B cell (primary cell): ENCODE measurements at regions not wholly inside any gene's neighbourhood (a gene's known extent, or its start where the extent isn't known, plus 50 kb on each side); places are given as distances from the start of the nearest gene placed in this dataset.

ENCODE experiments used
- ATAC-seq: fragments of 200-7000 bp; cut with Tn5 transposase; one replicate; pipeline ENCODE4 v1.10.0; 2021; ENCODE audit warnings: low read depth, mild to moderate bottlenecking, moderate number of reproducible peaks, moderate library complexity
- CTCF ChIA-PET: fragments of 350-600 bp; sonication (Branson Sonifier 250); formaldehyde crosslinking; loops from one replicate; lab custom pipeline; 2021; ENCODE audit warnings: antibody characterized with exemption, inconsistent platforms; lab: Charles Lee
- POLR2A ChIA-PET: fragments of 350-600 bp; sonication (Branson Sonifier 250); formaldehyde crosslinking; loops from one replicate; lab custom pipeline; 2021; ENCODE audit warnings: antibody characterized with exemption; lab: Charles Lee
- DNase-seq: peaks from one replicate; pipeline ENCODE4 v3.0.0; 2013
- H2AFZ ChIP-seq: 2 replicates; pipeline ENCODE4 v1.6.1; 2012; ENCODE audit warnings: mild to moderate bottlenecking, low read depth, low read length; ENCODE audit not compliant: insufficient read depth, poor library complexity, severe bottlenecking
- H3K27ac ChIP-seq, 2 donors: 1 replicate in 1 of 2; 2 replicates in 1 of 2; pipeline ENCODE4 v1.5.1; 2012 to 2013; ENCODE audit warnings: low read length in 2 of 2, mild to moderate bottlenecking in 2 of 2, moderate library complexity in 1 of 2
- H3K27me3 ChIP-seq, 4 experiments: fragments of 200-600 bp in 1 of 4; sonication (generic) in 1 of 4; replicated peaks in 1 of 4; 1 replicate in 2 of 4; 2 replicates in 2 of 4; pipeline versions ENCODE4 v1.6.1 to v1.7.0; 2013 to 2016; ENCODE audit warnings: low read length in 3 of 4, mild to moderate bottlenecking in 2 of 4, mixed read lengths in 1 of 4, moderate library complexity in 1 of 4; ENCODE audit not compliant: insufficient read depth in 4 of 4, control insufficient read depth in 3 of 4; ENCODE audit errors: control extremely low read depth in 1 of 4
- H3K36me3 ChIP-seq, 2 experiments: replicated peaks in 1 of 2; 1 replicate in 1 of 2; 2 replicates in 1 of 2; pipeline versions ENCODE4 v1.6.1 to v1.7.1; 2013; ENCODE audit warnings: low read length in 1 of 2; ENCODE audit not compliant: insufficient read depth in 2 of 2, control insufficient read depth in 1 of 2; ENCODE audit errors: control extremely low read depth in 1 of 2, extremely low read depth in 1 of 2
- H3K4me1 ChIP-seq, 2 donors: fragments of 200-600 bp in 1 of 2; sonication (generic) in 1 of 2; 1 replicate in 1 of 2; 2 replicates in 1 of 2; pipeline versions ENCODE4 v1.5.1 to v1.6.1; 2013 to 2017; ENCODE audit warnings: low read length in 2 of 2; ENCODE audit not compliant: control insufficient read depth in 2 of 2, insufficient read depth in 2 of 2
- H3K4me2 ChIP-seq: replicated peaks from 2 replicates; pipeline ENCODE3; 2012; ENCODE audit warnings: mild to moderate bottlenecking, low read depth, low read length; ENCODE audit not compliant: poor library complexity, severe bottlenecking
- H3K4me3 ChIP-seq, 5 experiments: fragments of 200-600 bp in 1 of 5; sonication (generic) in 1 of 5; 1 replicate in 3 of 5; 2 replicates in 2 of 5; pipeline versions ENCODE4 v1.5.1 to v1.7.0; 2011 to 2016; ENCODE audit warnings: low read length in 4 of 5, mild to moderate bottlenecking in 4 of 5, low read depth in 2 of 5, control low read depth in 1 of 5, moderate library complexity in 1 of 5; ENCODE audit not compliant: insufficient read depth in 1 of 5; ENCODE audit errors: control extremely low read depth in 1 of 5, extremely low read depth in 1 of 5
- H3K79me2 ChIP-seq: fragments of 200-600 bp; sonication (generic); one replicate; pipeline ENCODE4 v1.6.0; 2016; ENCODE audit warnings: low read length; ENCODE audit not compliant: control insufficient read depth, insufficient read depth
- H3K9ac ChIP-seq: fragments of 200-600 bp; sonication (generic); 2 replicates; pipeline ENCODE4 v1.6.1; 2017; ENCODE audit warnings: mild to moderate bottlenecking, low read length, moderate library complexity
- H3K9me3 ChIP-seq, 3 donors: one replicate each; pipeline versions ENCODE4 v1.6.1 to v1.7.1; 2013; ENCODE audit warnings: low read length in 2 of 3; ENCODE audit not compliant: control insufficient read depth in 2 of 3, insufficient read depth in 1 of 3; ENCODE audit errors: control extremely low read depth in 1 of 3
- H4K20me1 ChIP-seq: 2 replicates; pipeline ENCODE4 v1.6.0; 2012; ENCODE audit warnings: mild to moderate bottlenecking, low read length; ENCODE audit not compliant: insufficient read depth, control insufficient read depth, poor library complexity, severe bottlenecking
- H3K27ac Mint-ChIP-seq: one replicate; pipeline ENCODE4 v1.8.0; 2021; ENCODE audit warnings: mixed read lengths
- H3K27me3 Mint-ChIP-seq: one replicate; pipeline ENCODE4 v1.8.0; 2021; ENCODE audit warnings: mixed read lengths
- H3K4me1 Mint-ChIP-seq: one replicate; pipeline ENCODE4 v1.8.0; 2021; ENCODE audit warnings: mixed read lengths
- H3K4me3 Mint-ChIP-seq: one replicate; pipeline ENCODE4 v1.8.0; 2021; ENCODE audit warnings: mixed read lengths
- H3K9me3 Mint-ChIP-seq: one replicate; pipeline ENCODE4 v1.8.0; 2022; ENCODE audit warnings: mixed read lengths; ENCODE audit not compliant: insufficient read depth
- CTCF ChIP-seq: fragments of 200-600 bp; IDR thresholded peaks from one replicate; pipeline ENCODE4 v1.8.0; 2022; ENCODE audit warnings: antibody characterized with exemption, mild to moderate bottlenecking
- EZH2 ChIP-seq: IDR thresholded peaks from 2 replicates; pipeline ENCODE4 v1.6.1; 2012; ENCODE audit warnings: borderline replicate concordance, low read depth, mild to moderate bottlenecking, moderate library complexity, low read length; ENCODE audit not compliant: insufficient read depth, poor library complexity, severe bottlenecking
- WGBS: methylation state at CpG from one replicate; pipeline ENCODE4 v1.1.5; 2013; ENCODE audit warnings: missing lambda C conversion rate; ENCODE audit not compliant: insufficient coverage; 5-methylcytosine and 5-hydroxymethylcytosine counted together
- intact Hi-C: fragments of 100-400 bp; cut with micrococcal nuclease; formaldehyde crosslinking; loops from one replicate; pipeline ENCODE4 v1.10.0; 2022

DNA sequence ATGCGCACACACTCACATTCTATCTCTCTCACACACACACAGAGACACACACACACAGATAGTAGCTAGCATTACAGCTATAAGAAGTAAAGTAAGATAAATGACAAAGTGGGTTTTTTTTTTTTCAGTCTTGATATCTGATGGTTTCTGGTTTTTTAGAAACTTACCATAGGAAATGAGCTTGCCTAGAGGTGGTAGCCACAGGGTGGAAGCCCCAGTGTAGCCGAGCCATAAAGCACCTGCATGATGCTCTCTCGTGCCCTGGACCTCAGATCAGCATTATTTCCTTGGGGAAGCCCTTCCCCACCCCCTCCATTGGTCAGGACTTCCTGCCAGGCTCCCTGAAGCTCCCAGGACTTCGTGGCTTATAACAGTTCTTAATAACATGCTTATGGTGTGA, 264.3 kb upstream of the C16orf82 start:
- no peak overlapping the region for H3K4me3 ChIP-seq
- TF ChIP-seq EZH2 (no peak), CTCF (no peak)
- H3K9me3 Mint-ChIP-seq = no peaks in the 10 kb centered on the region

DNA sequence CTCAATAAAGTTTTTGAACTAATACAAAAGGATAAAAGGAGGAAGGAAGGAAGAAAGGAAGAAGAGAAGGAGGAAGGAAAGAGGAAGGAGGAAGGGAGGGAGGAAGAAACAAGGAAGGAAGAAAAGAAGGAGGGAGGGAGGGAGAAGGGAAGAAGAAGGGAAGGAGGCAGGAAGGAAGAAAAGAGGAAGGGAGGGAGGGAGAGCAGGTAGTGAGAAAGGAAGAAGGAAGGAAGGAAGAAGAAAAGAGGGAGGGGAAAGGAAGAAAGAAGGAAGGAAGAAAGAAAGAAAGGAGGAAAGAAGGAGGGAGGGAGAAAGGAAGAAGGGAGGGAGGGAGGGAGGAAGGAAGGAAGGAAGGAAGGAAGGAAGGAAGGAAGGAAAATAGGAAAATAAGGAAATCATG, 263.8 kb upstream of the C16orf82 start:
- no peaks in the 10 kb centered on the region for H3K4me1 ChIP-seq
- no peak overlapping the region for H3K4me3 ChIP-seq
- no peaks in the 10 kb centered on the region for H3K79me2 ChIP-seq
- intact Hi-C loops = no loop called here
- CTCF ChIA-PET = no interaction called here
- Mint-ChIP-seq H3K27me3 (peaks cover 18% of the 10 kb centered on the region), H3K9me3 (no peaks in the 10 kb centered on the region), H3K27ac (no peak overlapping the region), H3K4me1 (no peaks in the 10 kb centered on the region), H3K4me3 (no peak overlapping the region)
- no peak for TF ChIP-seq EZH2
- no peak for TF ChIP-seq CTCF
- DNase-seq = no peak
- H3K4me2 ChIP-seq = no peak overlapping the region
- H3K27me3 ChIP-seq = peaks cover 0 to 3% (median 0%) of the 10 kb centered on the region in 4 experiments
- H4K20me1 ChIP-seq = no peaks in the 10 kb centered on the region
- no peak for ATAC-seq
- H2AFZ ChIP-seq = no peak overlapping the region
- POLR2A ChIA-PET = no interaction called here
- no peak overlapping the region for H3K9ac ChIP-seq
- no peaks in the 10 kb centered on the region for H3K36me3 ChIP-seq
- peaks cover 0 to 6% (median 0%) of the 10 kb centered on the region in 3 donors for H3K9me3 ChIP-seq
- no peak overlapping the region for H3K27ac ChIP-seq

More for the DNA sequence above, 264.3 kb upstream of the C16orf82 start:
- H3K27ac Mint-ChIP-seq = no peak overlapping the region
- Histone ChIP-seq H4K20me1 (no peaks in the 10 kb centered on the region), H3K36me3 (no peaks in the 10 kb centered on the region), H3K4me1 (no peaks in the 10 kb centered on the region), H2AFZ (no peak overlapping the region), H3K9ac (no peak overlapping the region), H3K79me2 (no peaks in the 10 kb centered on the region), H3K27me3 (no peaks in the 10 kb centered on the region), H3K27ac (no peak overlapping the region), H3K4me2 (no peak overlapping the region), H3K9me3 (peaks cover 0 to 6% (median 0%) of the 10 kb centered on the region in 3 donors)
- H3K4me3 Mint-ChIP-seq = no peak overlapping the region
- 57% methylated on average over 1 of the region's 4 CpGs for WGBS
- no peak for ATAC-seq
- no peaks in the 10 kb centered on the region for H3K4me1 Mint-ChIP-seq
- intact Hi-C loops = no loop called here
- POLR2A ChIA-PET = no interaction called here
- H3K27me3 Mint-ChIP-seq = peaks cover 20% of the 10 kb centered on the region
- CTCF ChIA-PET = no interaction called here
- DNase-seq = no peak
